ENCODE measurements at regions not wholly inside any gene's neighbourhood (a gene's known extent, or its start where the extent isn't known, plus 50 kb on each side); places are given as distances from the start of the nearest gene placed in this dataset.
"Not testable (repeated sequence)": the region's sequence is repeated elsewhere in the genome, so short reads cannot be mapped to it uniquely, and the experiment has no call there.

GRCh38 chr5:50601576-50601975 is 64.9 kb upstream of the PARP8 start:
- TF ChIP-seq CTCF (IDR thresholded peaks at IDR 0.05; ENCODE audit: low read depth, low read length, poor library complexity, severe bottlenecking); EZH2phosphoT487 (IDR thresholded peaks at IDR 0.05; ENCODE audit: borderline replicate concordance, low read length): not testable (repeated sequence)

All from DOHH2 (cell line).